ENCODE measurements at regions not wholly inside any gene's neighbourhood (a gene's known extent, or its start where the extent isn't known, plus 50 kb on each side); places are given as distances from the start of the nearest gene placed in this dataset.

GRCh38 chrX:143094417-143095023, 68.8 kb downstream of the SPANXN4 start:
- H3K9me3 ChIP-seq (replicated peaks), result no peaks in the 10 kb centered on the region
- no peaks in the 10 kb centered on the region for H3K4me1 ChIP-seq
- no peak overlapping the region for H3K27ac ChIP-seq
- no peak for DNase-seq
- H3K27me3 ChIP-seq, result no peaks in the 10 kb centered on the region
- H3K4me3 ChIP-seq, result no peak overlapping the region
- no peaks in the 10 kb centered on the region for H3K36me3 ChIP-seq

Measured in SJCRH30 (cell line).